Medulla oblongata (tissue), 1 donor: ENCODE measurements at regions not wholly inside any gene's neighbourhood (a gene's known extent, or its start where the extent isn't known, plus 50 kb on each side); places are given as distances from the start of the nearest gene placed in this dataset.
"Not testable (repeated sequence)": the region's sequence is repeated elsewhere in the genome, so short reads cannot be mapped to it uniquely, and the experiment has no call there.

ENCODE experiments used
- DNase-seq: peaks from one replicate; pipeline ENCODE4 v3.0.0-alpha.2; 2015; ENCODE audit errors: extremely low spot score

GRCh38 chr16:86256995-86257394, 253.3 kb upstream of the FOXF1 start:
- DNase-seq, result no peak

DNA sequence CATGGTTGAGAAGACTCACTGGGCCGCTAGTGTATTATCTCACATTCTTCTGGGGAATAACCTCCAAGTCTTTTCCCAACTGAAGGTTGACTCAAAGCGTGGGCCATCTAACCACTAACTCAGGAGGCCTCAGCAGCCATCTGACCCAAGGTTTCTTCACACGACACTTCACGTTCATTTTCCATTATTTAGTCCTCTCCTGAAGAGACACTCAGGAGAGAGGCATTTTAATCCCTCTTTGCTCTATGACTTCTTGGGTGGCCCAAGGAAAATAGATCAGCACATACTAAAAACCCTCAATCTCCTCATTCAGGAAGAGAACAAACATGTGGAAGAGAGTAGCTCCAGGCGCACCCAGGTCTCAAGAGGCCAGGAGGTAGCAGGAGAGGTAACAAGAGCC, 252.8 kb upstream of the FOXF1 start:
- DNase-seq, result no peak

GRCh38 chr16:86258713-86259112, 251.6 kb upstream of the FOXF1 start:
- no peak for DNase-seq

- DNase-seq, result no peak
Measured at GRCh38 chr16:86259499-86259898, 250.8 kb upstream of the FOXF1 start.

DNA sequence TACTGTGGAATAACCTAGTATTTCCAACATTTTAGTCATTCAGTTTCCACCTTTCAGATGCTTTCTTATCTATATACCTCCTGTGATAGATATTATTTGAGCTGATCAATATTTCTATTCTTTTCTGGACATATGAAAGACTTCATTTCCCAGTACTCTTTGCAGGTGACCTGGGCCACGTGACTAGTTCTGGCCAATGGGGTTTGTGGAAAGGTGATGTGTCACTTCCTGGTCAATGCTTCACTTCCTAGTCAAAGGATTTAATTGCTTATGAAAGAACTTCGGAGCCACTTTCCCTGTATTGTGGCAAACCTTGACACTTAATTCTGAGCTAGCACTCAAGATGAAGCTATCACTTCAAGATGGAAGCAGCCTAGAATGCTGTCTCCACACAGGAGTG, 248.9 kb upstream of the FOXF1 start:
- no peak for DNase-seq

- DNase-seq, result not testable (repeated sequence)
Measured at GRCh38 chr16:86267657-86268056, 242.7 kb upstream of the FOXF1 start.

DNA sequence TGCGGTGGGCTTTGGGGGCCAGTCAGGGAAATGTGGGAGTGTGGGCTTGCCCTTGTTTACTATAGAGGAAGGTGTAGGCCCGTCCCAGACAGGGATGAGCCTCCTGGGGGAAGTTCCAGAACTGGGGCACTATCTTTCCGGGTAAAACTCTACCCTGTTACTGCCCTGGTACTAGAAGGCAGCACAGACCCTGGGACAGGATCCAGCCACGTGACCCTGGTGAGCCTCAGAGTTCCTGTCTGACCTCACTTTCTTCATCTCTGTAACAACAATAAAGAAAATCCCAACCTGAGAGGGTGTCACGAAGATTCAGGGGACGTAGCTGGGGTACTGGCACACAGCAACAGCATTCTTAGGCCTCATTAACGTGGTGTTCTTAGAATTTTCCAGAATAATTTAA, 239.6 kb upstream of the FOXF1 start:
- DNase-seq, result no peak

DNA sequence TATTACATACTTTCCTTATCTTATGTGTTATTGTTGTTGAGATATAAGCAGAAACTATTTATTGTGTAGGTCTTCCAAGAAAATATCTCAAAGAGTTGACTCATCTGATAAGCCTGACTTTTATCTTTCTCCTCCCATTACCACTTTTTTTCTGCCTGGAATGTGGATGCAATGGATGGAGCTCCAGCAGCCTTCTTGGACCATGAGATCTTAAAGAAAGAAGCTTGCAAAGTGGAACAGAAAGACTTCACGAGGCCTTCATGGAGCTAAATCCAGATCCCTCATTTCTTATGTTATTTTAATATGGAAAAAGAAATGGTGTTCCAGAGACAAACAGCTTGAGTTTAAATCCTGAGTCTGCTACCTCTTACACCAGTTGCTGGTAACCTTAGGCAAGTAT, 237.6 kb upstream of the FOXF1 start:
- no peak for DNase-seq

DNA sequence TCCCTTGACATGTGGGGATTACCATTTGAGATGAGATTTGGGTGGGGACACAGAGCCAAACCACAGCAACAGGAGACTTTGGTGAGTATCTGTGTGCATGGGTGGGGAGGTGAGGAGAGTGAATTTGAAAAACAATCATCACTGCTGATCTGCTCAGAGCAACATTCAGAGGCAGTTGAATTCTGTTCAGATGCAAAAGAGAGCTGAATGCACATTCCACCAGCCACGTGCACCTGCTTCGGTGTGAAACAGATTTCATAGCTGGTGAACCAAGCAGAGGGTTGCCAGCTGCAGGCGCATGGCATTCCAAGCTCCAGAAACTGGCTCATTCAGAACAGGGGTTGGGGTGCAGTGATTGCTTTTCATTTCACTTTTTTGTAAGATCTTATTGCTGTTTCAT, 233.1 kb upstream of the FOXF1 start:
- no peak for DNase-seq

DNA sequence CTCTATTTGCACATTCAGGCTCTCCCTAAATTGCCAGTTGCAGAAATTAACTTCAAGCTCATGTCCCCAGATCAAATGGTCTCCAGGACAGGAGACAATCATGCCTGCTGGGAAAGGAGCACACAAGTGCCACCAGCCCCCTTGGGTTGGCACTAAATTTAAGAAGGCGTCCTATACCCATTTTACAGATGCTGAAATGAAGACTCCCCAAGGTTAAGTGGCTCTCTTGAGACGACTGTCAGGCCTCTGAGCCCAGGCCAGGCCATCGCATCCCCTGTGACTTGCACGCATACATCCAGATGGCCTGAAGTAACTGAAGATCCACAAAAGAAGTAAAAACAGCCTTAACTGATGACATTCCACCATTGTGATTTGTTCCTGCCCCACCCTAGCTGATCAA, 232.5 kb upstream of the FOXF1 start:
- DNase-seq, result not testable (repeated sequence)

DNA sequence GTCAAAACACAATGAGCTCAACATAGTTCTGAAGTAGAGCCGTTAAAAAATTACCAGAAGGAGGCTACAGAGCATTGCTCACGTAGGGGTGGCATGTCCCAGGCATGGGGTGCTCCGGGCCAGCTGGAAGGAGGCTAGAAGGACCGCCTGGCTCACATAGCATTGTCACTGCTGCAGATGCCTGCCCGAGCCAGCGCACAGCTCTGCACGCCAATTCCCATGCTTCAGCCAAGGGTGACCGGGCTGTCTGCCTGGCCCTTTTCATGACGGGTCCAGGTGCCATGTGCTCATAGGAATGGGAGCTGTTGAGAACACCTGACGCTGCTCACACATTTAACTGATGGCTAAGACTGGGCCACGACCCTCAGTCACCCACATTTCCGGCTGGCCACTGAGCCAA, 228.9 kb upstream of the FOXF1 start:
- no peak for DNase-seq

GRCh38 chr16:86283944-86284343, 226.4 kb upstream of the FOXF1 start:
- DNase-seq, result no peak

DNA sequence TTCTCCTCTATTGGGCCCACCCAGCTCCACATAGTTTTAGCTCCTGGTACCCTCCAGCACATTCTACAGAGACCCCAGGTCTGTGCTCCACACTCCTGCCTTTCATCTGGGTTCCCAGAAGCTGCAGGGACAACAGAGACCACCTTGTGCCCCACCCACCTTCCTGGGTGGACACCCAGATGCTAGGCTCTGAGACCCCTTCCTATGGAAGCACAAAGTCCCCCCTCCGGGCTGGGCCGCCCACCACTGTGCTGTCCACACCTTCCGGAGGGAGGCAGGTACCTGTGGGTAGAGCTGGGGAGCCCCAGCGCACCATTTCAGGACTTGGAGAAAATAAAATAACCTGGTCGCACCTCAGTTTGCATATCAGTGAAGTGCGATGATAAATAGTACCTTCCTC, 224.9 kb upstream of the FOXF1 start:
- no peak for DNase-seq

- DNase-seq, result no peak
Measured at GRCh38 chr16:86285938-86286921, 224.1 kb upstream of the FOXF1 start.

- DNase-seq, result no peak
Measured at GRCh38 chr16:86286991-86287663, 223.2 kb upstream of the FOXF1 start.

- DNase-seq, result no peak
Measured at GRCh38 chr16:86287664-86288201, 222.6 kb upstream of the FOXF1 start.

DNA sequence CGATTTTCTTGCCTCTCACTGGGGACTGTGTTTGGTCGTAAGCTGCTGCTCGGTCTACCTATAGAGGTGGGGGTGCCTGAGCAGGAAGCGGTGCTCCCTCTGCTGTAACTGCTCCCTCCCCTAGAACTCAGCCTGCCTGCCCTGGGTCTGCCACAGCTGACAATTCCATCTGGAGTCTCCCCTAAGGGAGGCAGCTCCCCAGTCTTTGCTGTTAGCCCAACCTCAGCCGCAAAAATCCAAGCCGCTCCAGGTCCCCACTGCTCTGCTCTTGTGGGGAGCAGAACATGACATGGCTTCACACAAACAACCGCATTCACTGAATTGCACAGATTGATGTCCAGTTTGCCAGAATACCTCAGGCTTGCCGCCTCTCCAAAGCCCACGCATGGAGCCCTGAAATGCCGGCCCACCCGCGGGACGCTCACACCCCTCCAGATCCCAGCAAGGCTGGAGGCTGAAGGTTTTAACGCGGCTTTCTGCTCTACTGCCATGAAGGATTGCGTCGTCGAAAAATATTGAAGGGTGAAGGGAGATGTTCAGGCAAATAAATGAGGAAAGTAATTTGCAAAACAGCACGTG, 221.5 kb upstream of the FOXF1 start:
- no peak for DNase-seq

DNA sequence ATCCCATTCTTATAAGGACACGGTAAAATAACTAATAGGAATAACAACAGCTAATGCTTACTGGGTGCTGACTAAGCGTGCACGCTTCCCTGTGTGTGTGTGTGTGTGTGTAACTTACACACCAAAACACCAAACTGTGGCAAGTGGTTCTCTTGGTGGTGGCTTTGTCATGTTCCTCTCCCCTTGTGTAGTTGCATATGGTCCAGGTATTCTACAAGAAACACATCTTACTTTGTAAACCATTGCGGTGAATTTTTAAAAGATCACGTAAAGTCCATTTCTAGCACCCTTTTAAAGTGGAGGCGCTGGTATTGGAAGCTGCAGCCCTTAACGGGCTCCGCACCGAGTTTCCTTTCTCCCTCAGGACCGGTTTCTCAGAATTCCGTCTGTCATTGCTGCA, 221.0 kb upstream of the FOXF1 start:
- DNase-seq, result no peak

GRCh38 chr16:86289907-86290306, 220.4 kb upstream of the FOXF1 start:
- DNase-seq, result no peak

- no peak for DNase-seq
Measured at GRCh38 chr16:86291491-86291890, 218.8 kb upstream of the FOXF1 start.

DNA sequence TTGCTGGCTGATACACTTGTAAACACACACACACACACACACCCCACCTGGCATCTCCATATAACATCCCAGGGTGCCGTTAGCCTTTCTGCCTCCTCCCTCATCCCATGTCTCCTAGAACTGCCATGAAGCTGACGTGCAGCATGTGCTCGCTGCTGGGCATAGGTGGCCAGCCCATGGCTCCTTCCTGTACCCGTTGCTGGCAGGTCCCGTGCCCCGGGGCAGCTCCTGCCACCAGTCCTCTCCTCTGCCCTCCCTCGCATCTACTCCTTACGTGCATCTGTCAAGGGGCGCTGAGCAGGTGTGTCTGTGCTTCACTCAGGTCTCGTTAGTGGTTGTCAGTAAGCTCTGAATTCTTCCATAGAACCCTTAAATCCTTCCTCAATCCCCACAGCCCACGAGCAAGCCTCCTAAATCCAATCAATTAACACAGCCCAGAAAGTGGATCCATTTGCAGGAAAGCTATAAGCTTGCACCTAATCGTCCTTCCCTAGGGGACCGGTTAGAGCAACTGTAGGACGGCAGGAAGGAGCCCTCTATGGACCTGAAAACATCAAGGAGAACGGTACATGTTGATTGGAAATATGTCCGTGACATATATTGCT, 218.1 kb upstream of the FOXF1 start:
- DNase-seq, result no peak

- DNase-seq, result no peak
Measured at GRCh38 chr16:86292942-86293341, 217.4 kb upstream of the FOXF1 start.
